ENCODE measurements at regions not wholly inside any gene's neighbourhood (a gene's known extent, or its start where the extent isn't known, plus 50 kb on each side); places are given as distances from the start of the nearest gene placed in this dataset.

GRCh38 chr2:193894081-193894480 is 1699.3 kb upstream of the TMEFF2 start (continued):
- TF ChIP-seq YY1 (IDR thresholded peaks at IDR 0.05; ENCODE audit: extremely low read depth, insufficient replicate concordance, low read depth, low read length) = no peak
- TF ChIP-seq SRF (IDR thresholded peaks at IDR 0.05; ENCODE audit: low read depth) = no peak
- TF ChIP-seq CTCF (IDR thresholded peaks at IDR 0.05 in 2 of 3, conservative IDR thresholded peaks at IDR 0.05 in 1 of 3; ENCODE audit: borderline replicate concordance in 1 of 3, insufficient read depth in 1 of 3, low read depth in 2 of 3, low read length in 2 of 3) = no peak
- no peak for TF ChIP-seq TCF7L2 (IDR thresholded peaks at IDR 0.05; ENCODE audit: borderline replicate concordance, extremely low read depth, insufficient read depth, insufficient read length)
- TF ChIP-seq CBX3 (IDR thresholded peaks at IDR 0.05; ENCODE audit: low read depth) = no peak
- no peak for TF ChIP-seq FOSL1 (IDR thresholded peaks at IDR 0.05; ENCODE audit: low read depth)

- Histone ChIP-seq H3K27ac (ENCODE audit: low read depth, low read length) (no peak overlapping the region), H2AFZ (ENCODE audit: low read depth, low read length, poor library complexity, severe bottlenecking) (no peak overlapping the region), H3K4me2 (ENCODE audit: low read length) (no peak overlapping the region), H3K4me1 (ENCODE audit: control insufficient read depth in 1 of 2, insufficient read depth in 2 of 2, low read length in 2 of 2) (no peaks in the 10 kb centered on the region), H3K4me3 (replicated peaks in 1 of 2; ENCODE audit: low read depth in 1 of 2, low read length in 2 of 2) (no peak overlapping the region), H3K9ac (ENCODE audit: low read length) (no peak overlapping the region), H3K27me3 (ENCODE audit: insufficient read depth, low read length) (no peaks in the 10 kb centered on the region), H4K20me1 (ENCODE audit: insufficient read depth) (no peaks in the 10 kb centered on the region), H3K9me2 (ENCODE audit: insufficient read depth) (no peaks in the 10 kb centered on the region; the same call in 1 of the 2 replicates), H3K9me3 (ENCODE audit: control insufficient read depth in 1 of 2, insufficient read depth in 1 of 2, low read depth in 1 of 2, low read length in 2 of 2) (no peaks in the 10 kb centered on the region), H3K36me3 (ENCODE audit: control insufficient read depth in 1 of 2, insufficient read depth in 2 of 2, low read length in 2 of 2) (no peaks in the 10 kb centered on the region), H3K79me2 (ENCODE audit: insufficient read depth, low read length) (no peaks in the 10 kb centered on the region)
- CTCF ChIA-PET = no interaction called here
- no peak for DNase-seq (ENCODE audit: low read depth, low spot score)
- intact Hi-C loops (cut with micrococcal nuclease) = no loop called here
- BruUV-seq (replicated peaks) = no TSS peak
- RAD21 ChIA-PET (ENCODE audit: low non-redundant PET in 1 of 2, low total read pairs in 2 of 2, uncharacterized antibody in 2 of 2, unreplicated experiment in 2 of 2) = no interaction called here
- TF ChIP-seq CEBPB (IDR thresholded peaks at IDR 0.05; ENCODE audit: low read depth) (no peak), POLR2AphosphoS5 (IDR thresholded peaks at IDR 0.05; ENCODE audit: low read depth, low read length) (no peak), ELF1 (IDR thresholded peaks at IDR 0.05; ENCODE audit: borderline replicate concordance, low read depth) (no peak), EZH2 (IDR thresholded peaks at IDR 0.05) (no peak), ZFX (IDR thresholded peaks at IDR 0.05) (no peak), YY1 (IDR thresholded peaks at IDR 0.05; ENCODE audit: extremely low read depth, insufficient replicate concordance, low read depth, low read length) (no peak), FOSL1 (IDR thresholded peaks at IDR 0.05; ENCODE audit: low read depth) (no peak), CBX3 (IDR thresholded peaks at IDR 0.05; ENCODE audit: low read depth) (no peak), POLR2A (IDR thresholded peaks at IDR 0.05; ENCODE audit: borderline replicate concordance, extremely low read depth, insufficient read depth, insufficient read length) (no peak), REST (IDR thresholded peaks at IDR 0.05; ENCODE audit: low read depth) (no peak), CTCF (IDR thresholded peaks at IDR 0.05 in 2 of 3, conservative IDR thresholded peaks at IDR 0.05 in 1 of 3; ENCODE audit: borderline replicate concordance in 1 of 3, insufficient read depth in 1 of 3, low read depth in 2 of 3, low read length in 2 of 3) (no peak), ZNF274 (IDR thresholded peaks at IDR 0.05; ENCODE audit: low read depth, low read length) (no peak), ATF3 (IDR thresholded peaks at IDR 0.05) (no peak), EGR1 (IDR thresholded peaks at IDR 0.05; ENCODE audit: low read depth) (no peak), RAD21 (IDR thresholded peaks at IDR 0.05; ENCODE audit: low read depth) (no peak), EZH2phosphoT487 (IDR thresholded peaks at IDR 0.05; ENCODE audit: borderline replicate concordance) (no peak)
- ATAC-seq = no peak
- POLR2A ChIA-PET = no interaction called here
Observed at GRCh38 chr2:193891023-193891422, 1696.3 kb upstream of the TMEFF2 start.

Data from HCT116 (cell line).